Breast epithelium (tissue), 4 donors: ENCODE measurements at regions not wholly inside any gene's neighbourhood (a gene's known extent, or its start where the extent isn't known, plus 50 kb on each side); places are given as distances from the start of the nearest gene placed in this dataset.
"Not testable (repeated sequence)": the region's sequence is repeated elsewhere in the genome, so short reads cannot be mapped to it uniquely, and the experiment has no call there.

Experiments
- DNase-seq, 2 donors: peaks; one replicate each; pipeline ENCODE4 v3.0.0-alpha.2; 2019; ENCODE audit warnings: low spot score in 2 of 2
- H3K27ac ChIP-seq, 2 donors: fragments of 200-600 bp; sonication (generic) in 1 of 2; one replicate each; pipeline ENCODE4 v1.5.1; 2016 to 2019; ENCODE audit warnings: mild to moderate bottlenecking in 1 of 2
- H3K27me3 ChIP-seq, 2 donors: fragments of 200-600 bp; sonication (generic) in 1 of 2; one replicate each; pipeline versions ENCODE4 v1.5.1 to v1.6.0; 2017 to 2019; ENCODE audit warnings: control low read depth in 1 of 2, mild to moderate bottlenecking in 1 of 2
- H3K36me3 ChIP-seq: fragments of 200-600 bp; one replicate; pipeline ENCODE4 v1.5.1; 2019
- H3K4me1 ChIP-seq, 2 donors: fragments of 200-600 bp; sonication (generic); one replicate each; pipeline ENCODE4 v1.5.1; 2016 to 2019; ENCODE audit warnings: control low read depth in 1 of 2
- H3K4me3 ChIP-seq, 3 donors: fragments of 200-600 bp; sonication (generic); 1 replicate in 2 of 3; 2 replicates in 1 of 3; pipeline ENCODE4 v1.5.1; 2016 to 2019; ENCODE audit warnings: mild to moderate bottlenecking in 3 of 3, moderate library complexity in 2 of 3
- H3K9me3 ChIP-seq, 2 donors: fragments of 200-600 bp; sonication (generic) in 1 of 2; one replicate each; pipeline ENCODE4 v1.5.1; 2016 to 2019; ENCODE audit warnings: control low read depth in 1 of 2
- CTCF ChIP-seq, 3 donors: fragments of 450-650 bp; IDR thresholded peaks; one replicate each; pipeline ENCODE4 v1.5.1; 2016 to 2017; ENCODE audit warnings: antibody characterized with exemption in 3 of 3, mild to moderate bottlenecking in 3 of 3, moderate library complexity in 3 of 3
- POLR2A ChIP-seq: fragments of 450-650 bp; IDR thresholded peaks from one replicate; pipeline ENCODE4 v1.6.1; 2016; ENCODE audit warnings: antibody characterized with exemption, mild to moderate bottlenecking, moderate library complexity
- POLR2AphosphoS5 ChIP-seq, 3 donors: sonication (generic); formaldehyde crosslinking; IDR thresholded peaks; one replicate each; pipeline ENCODE4 v1.6.1; 2017; ENCODE audit warnings: antibody characterized with exemption in 3 of 3
- intact Hi-C: fragments of 100-400 bp; cut with DNase I; formaldehyde crosslinking; loops from one replicate; pipeline ENCODE4 v1.15.1; 2023; ENCODE audit warnings: low total_unique reads

DNA sequence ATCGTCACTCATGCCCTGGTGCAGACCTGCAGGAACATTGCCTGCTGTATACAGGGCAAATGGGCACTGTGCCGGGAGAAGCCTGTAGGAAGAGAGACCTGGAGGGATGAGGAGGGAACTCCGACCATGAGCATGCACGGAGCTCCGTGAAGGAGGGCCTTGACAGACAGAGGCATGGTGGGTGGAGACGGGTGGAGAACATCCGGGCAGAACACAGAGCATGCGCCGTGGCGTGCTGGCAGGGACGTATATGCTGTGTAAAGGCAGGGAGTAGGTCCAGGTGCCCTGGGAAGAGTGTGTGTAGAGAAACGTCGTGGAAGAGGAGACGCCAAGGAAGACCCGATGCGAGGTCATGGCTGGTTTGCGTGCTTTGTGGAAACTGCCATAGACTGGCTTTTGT is 133.0 kb upstream of the FAN1 start:
- TF ChIP-seq POLR2AphosphoS5 (IDR thresholded peaks at IDR 0.05) (no peak), POLR2A (no peak), CTCF (IDR thresholded peaks at IDR 0.05) (no peak)
- H3K27me3 ChIP-seq = no peaks in the 10 kb centered on the region
- H3K36me3 ChIP-seq = no peaks in the 10 kb centered on the region
- DNase-seq = no peak
- no peaks in the 10 kb centered on the region for H3K9me3 ChIP-seq
- H3K27ac ChIP-seq = no peak overlapping the region
- no peak overlapping the region for H3K4me3 ChIP-seq
- intact Hi-C loops = no loop called here
- H3K4me1 ChIP-seq = no peaks in the 10 kb centered on the region

DNA sequence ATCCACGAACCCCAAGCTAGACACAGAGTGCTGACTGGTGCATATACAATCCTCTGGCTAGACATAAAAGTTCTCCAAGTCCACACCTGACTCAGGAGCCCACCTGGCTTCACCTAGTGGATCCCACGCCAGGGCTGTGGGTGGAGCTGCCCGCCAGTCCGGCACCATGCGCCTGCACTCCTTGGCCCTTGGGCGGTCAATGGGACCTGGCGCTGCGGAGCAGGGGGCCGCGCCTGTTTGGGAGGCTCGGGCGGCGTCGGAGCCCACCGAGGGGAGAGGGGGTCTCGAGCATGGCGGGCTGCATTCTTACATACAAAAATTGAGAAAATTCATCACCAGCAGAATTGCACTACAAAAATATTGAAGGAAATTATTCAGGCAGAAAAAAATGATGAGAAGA is 120.7 kb upstream of the FAN1 start:
- intact Hi-C loops = no loop called here
- TF ChIP-seq POLR2A = no peak
- no peak for TF ChIP-seq POLR2AphosphoS5 (IDR thresholded peaks at IDR 0.05)
- no peak for TF ChIP-seq CTCF (IDR thresholded peaks at IDR 0.05)
- no peaks in the 10 kb centered on the region for H3K9me3 ChIP-seq
- no peaks in the 10 kb centered on the region for H3K36me3 ChIP-seq
- no peaks in the 10 kb centered on the region for H3K4me1 ChIP-seq
- no peak for DNase-seq
- H3K27ac ChIP-seq = no peak overlapping the region
- H3K27me3 ChIP-seq = no peaks in the 10 kb centered on the region
- no peak overlapping the region for H3K4me3 ChIP-seq

GRCh38 chr15:30788595-30788994 is 115.1 kb upstream of the FAN1 start:
- intact Hi-C loops = no loop called here
- TF ChIP-seq POLR2AphosphoS5 (IDR thresholded peaks at IDR 0.05) (no peak), CTCF (IDR thresholded peaks at IDR 0.05) (no peak), POLR2A (no peak)
- DNase-seq = no peak
- Histone ChIP-seq H3K4me3 (no peak overlapping the region), H3K36me3 (no peaks in the 10 kb centered on the region), H3K9me3 (no peaks in the 10 kb centered on the region), H3K27ac (no peak overlapping the region), H3K4me1 (no peaks in the 10 kb centered on the region), H3K27me3 (no peaks in the 10 kb centered on the region)

- Histone ChIP-seq H3K4me3 (no peak overlapping the region), H3K9me3 (no peaks in the 10 kb centered on the region), H3K36me3 (no peaks in the 10 kb centered on the region), H3K27ac (no peak overlapping the region), H3K4me1 (no peaks in the 10 kb centered on the region), H3K27me3 (no peaks in the 10 kb centered on the region)
- intact Hi-C loops = no loop called here
- DNase-seq = no peak
- TF ChIP-seq POLR2A = no peak
- no peak for TF ChIP-seq POLR2AphosphoS5 (IDR thresholded peaks at IDR 0.05)
- TF ChIP-seq CTCF (IDR thresholded peaks at IDR 0.05) = no peak
These were observed 112.2 kb upstream of the FAN1 start for GRCh38 chr15:30791239-30792175.

- H3K36me3 ChIP-seq, H3K27me3 ChIP-seq, DNase-seq, H3K4me1 ChIP-seq, H3K4me3 ChIP-seq, intact Hi-C loops, H3K27ac ChIP-seq, H3K9me3 ChIP-seq: not testable (repeated sequence)
These were observed 110.9 kb upstream of the FAN1 start for GRCh38 chr15:30792843-30793242.
